Body of pancreas (tissue), 4 donors: ENCODE measurements at regions not wholly inside any gene's neighbourhood (a gene's known extent, or its start where the extent isn't known, plus 50 kb on each side); places are given as distances from the start of the nearest gene placed in this dataset.

ENCODE experiments used
- ATAC-seq: fragments of 150-250 bp; one replicate; pipeline ENCODE4 v1.9.1; 2016
- DNase-seq, 4 donors: peaks; one replicate each; pipeline ENCODE4 v3.0.0-alpha.2; 2019
- H3K27ac ChIP-seq, 4 donors: fragments of 200-600 bp; sonication (generic); 1 replicate in 3 of 4; 2 replicates in 1 of 4; pipeline versions ENCODE4 v1.5.1 to v1.6.1; 2016 to 2019; ENCODE audit warnings: mild to moderate bottlenecking in 1 of 4, mixed read lengths in 1 of 4, moderate library complexity in 1 of 4
- H3K27me3 ChIP-seq, 2 donors: fragments of 200-600 bp; sonication (generic); one replicate each; pipeline ENCODE4 v1.6.0; 2016; ENCODE audit warnings: mild to moderate bottlenecking in 1 of 2
- H3K36me3 ChIP-seq, 2 donors: fragments of 200-600 bp; sonication (generic); replicated peaks in 1 of 2; 2 replicates each; pipeline ENCODE4 v1.5.1; 2016; ENCODE audit warnings: low read depth in 2 of 2; ENCODE audit not compliant: insufficient read depth in 1 of 2
- H3K4me1 ChIP-seq: fragments of 200-600 bp; sonication (generic); one replicate; pipeline ENCODE4 v1.6.0; 2016
- H3K4me3 ChIP-seq, 2 donors: fragments of 200-600 bp; sonication (generic); 1 replicate in 1 of 2; 2 replicates in 1 of 2; pipeline ENCODE4 v1.5.1; 2016 to 2019
- H3K9me3 ChIP-seq, 3 donors: fragments of 200-600 bp; sonication (generic); 1 replicate in 2 of 3; 2 replicates in 1 of 3; pipeline ENCODE4 v1.5.1; 2016
- POLR2A ChIP-seq, 3 donors: fragments of 450-650 bp; IDR thresholded peaks; one replicate each; pipeline ENCODE4 v1.6.1; 2016; ENCODE audit warnings: antibody characterized with exemption in 3 of 3, mild to moderate bottlenecking in 2 of 3
- WGBS, 2 donors: methylation state at CpG; one replicate each; pipeline ENCODE4 v1.1.5; 2017; 5-methylcytosine and 5-hydroxymethylcytosine counted together
- intact Hi-C: fragments of 100-400 bp; cut with DNase I; formaldehyde crosslinking; loops from one replicate; pipeline ENCODE4 v1.15.1; 2023
- TF ChIP-seq, protein P1 (sequence below), 7 experiments: fragments of 450-650 bp in 4 of 7; fragments of 200-600 bp in 3 of 7; sonication (generic) in 3 of 7; IDR thresholded peaks; one replicate each; pipeline ENCODE4 v1.5.1; 2016 to 2019; ENCODE audit warnings: antibody characterized with exemption in 7 of 7

- H3K4me3 ChIP-seq, result no peak overlapping the region
- DNase-seq (no peak), ATAC-seq (no peak)
- WGBS, 2 donors, result 76 to 85% methylated on average over 4 of the region's 4 CpGs
- no peaks in the 10 kb centered on the region for H3K27me3 ChIP-seq
- H3K36me3 ChIP-seq, result no peaks in the 10 kb centered on the region
- no peak overlapping the region for H3K27ac ChIP-seq
- no peak for TF ChIP-seq POLR2A (IDR thresholded peaks at IDR 0.05)
- TF ChIP-seq, protein P1, sequence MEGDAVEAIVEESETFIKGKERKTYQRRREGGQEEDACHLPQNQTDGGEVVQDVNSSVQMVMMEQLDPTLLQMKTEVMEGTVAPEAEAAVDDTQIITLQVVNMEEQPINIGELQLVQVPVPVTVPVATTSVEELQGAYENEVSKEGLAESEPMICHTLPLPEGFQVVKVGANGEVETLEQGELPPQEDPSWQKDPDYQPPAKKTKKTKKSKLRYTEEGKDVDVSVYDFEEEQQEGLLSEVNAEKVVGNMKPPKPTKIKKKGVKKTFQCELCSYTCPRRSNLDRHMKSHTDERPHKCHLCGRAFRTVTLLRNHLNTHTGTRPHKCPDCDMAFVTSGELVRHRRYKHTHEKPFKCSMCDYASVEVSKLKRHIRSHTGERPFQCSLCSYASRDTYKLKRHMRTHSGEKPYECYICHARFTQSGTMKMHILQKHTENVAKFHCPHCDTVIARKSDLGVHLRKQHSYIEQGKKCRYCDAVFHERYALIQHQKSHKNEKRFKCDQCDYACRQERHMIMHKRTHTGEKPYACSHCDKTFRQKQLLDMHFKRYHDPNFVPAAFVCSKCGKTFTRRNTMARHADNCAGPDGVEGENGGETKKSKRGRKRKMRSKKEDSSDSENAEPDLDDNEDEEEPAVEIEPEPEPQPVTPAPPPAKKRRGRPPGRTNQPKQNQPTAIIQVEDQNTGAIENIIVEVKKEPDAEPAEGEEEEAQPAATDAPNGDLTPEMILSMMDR (IDR thresholded peaks at IDR 0.05), result no peak
- intact Hi-C loops, result no loop called here
- H3K9me3 ChIP-seq, result no peaks in the 10 kb centered on the region
- no peaks in the 10 kb centered on the region for H3K4me1 ChIP-seq
Measured at GRCh38 chr12:67573566-67573965, 75.0 kb upstream of the DYRK2 start.

DNA sequence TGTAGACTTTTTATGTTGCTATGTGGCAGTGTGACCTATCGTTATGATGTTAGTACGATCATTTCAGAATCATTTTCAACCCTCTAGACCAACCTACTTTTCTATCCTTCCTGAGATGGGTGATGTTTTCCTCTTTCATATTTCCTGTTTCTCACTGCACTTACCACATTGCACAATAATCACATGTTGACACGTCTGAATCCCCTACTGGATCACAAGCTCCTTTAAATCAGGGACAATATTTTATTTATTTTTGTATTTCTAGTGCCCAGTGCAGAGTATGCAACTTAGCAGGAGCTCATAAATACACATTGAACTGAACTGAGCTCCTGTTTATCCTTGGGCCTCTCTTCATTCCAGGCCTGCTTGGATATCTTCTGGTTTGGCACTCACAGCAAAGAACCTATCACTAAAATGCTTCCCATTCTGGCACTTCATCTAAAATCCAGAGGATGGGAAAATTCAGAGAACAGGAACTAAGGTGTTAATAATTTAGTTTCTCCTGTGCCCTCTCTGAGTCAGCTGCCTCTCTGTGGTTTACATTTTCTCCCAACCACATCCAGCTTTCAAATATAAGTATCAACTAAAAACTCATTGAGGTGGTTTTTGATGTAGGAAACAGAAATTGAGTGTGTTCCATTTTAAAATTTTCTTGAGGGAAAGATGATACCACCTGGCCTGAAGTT lies 69.4 kb upstream of the DYRK2 start:
- H3K4me1 ChIP-seq, result no peaks in the 10 kb centered on the region
- H3K4me3 ChIP-seq, result no peak overlapping the region
- H3K9me3 ChIP-seq, result no peaks in the 10 kb centered on the region
- intact Hi-C loops, result no loop called here
- no peaks in the 10 kb centered on the region for H3K36me3 ChIP-seq
- H3K27me3 ChIP-seq, result no peaks in the 10 kb centered on the region
- DNase-seq (no peak), ATAC-seq (no peak)
- WGBS, 2 donors, result 79 to 92% methylated on average over 3 of the region's 3 CpGs
- no peak overlapping the region for H3K27ac ChIP-seq
- TF ChIP-seq, protein P1 (IDR thresholded peaks at IDR 0.05), result no peak

DNA sequence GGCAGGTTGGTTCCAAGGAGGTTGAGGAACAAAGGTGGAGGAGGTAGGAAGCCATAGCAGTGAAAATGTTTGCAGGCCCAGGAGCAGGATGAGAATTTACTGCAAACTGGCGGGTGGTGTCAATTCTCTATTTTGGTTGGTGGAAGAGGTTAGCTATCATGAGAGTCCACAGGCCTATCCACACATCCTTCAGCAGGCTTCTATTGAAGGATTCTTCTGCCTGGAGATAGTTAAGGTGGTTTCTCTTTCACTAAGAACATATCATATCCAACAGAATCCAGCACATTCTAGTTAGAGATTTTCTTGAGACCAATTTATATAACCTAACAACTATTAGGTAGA lies 68.9 kb upstream of the DYRK2 start:
- TF ChIP-seq POLR2A (IDR thresholded peaks at IDR 0.05), result no peak
- TF ChIP-seq, protein P1 (IDR thresholded peaks at IDR 0.05), result no peak
- no peaks in the 10 kb centered on the region for H3K4me1 ChIP-seq
- 89 to 96% methylated on average over 1 of the region's 1 CpG for WGBS, 2 donors
- no peaks in the 10 kb centered on the region for H3K27me3 ChIP-seq
- H3K4me3 ChIP-seq, result no peak overlapping the region
- intact Hi-C loops, result no loop called here
- H3K36me3 ChIP-seq, result no peaks in the 10 kb centered on the region
- DNase-seq (no peak), ATAC-seq (no peak)
- H3K9me3 ChIP-seq, result no peaks in the 10 kb centered on the region
- no peak overlapping the region for H3K27ac ChIP-seq

DNA sequence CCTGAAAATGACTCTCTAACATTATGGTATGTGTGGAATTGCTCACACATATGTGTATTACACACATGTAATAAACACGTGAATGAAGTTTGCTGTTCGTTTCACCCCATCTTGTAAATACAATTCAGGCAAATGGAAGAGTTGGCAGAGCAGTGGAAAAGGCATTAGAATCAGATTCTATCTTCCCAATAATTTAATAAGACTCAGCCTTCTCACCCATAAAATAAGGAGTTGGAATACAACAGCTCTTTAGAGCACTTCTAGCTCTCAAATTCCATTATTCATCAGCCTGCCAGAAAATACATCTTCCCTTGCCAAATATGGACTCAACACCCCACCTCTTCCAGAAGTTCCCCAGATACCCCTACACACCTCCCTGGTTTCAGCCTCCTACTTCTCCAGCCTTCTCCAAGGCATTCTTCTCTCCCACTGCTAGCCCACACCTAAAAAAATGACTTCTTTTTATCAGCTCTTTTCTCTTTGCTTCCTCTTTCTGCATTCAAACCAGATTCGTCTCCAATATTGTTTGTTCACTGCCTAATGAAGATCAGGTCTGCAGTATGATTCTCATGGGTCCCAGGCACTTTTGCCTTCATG lies 66.2 kb upstream of the DYRK2 start:
- Histone ChIP-seq H3K36me3 (no peaks in the 10 kb centered on the region), H3K4me1 (no peaks in the 10 kb centered on the region), H3K4me3 (no peak overlapping the region), H3K9me3 (no peaks in the 10 kb centered on the region), H3K27ac (no peak overlapping the region), H3K27me3 (no peaks in the 10 kb centered on the region)
- 58 to 71% methylated on average over 3 of the region's 3 CpGs for WGBS, 2 donors
- DNase-seq, result no peak
- TF ChIP-seq POLR2A (IDR thresholded peaks at IDR 0.05), result no peak
- TF ChIP-seq, protein P1 (IDR thresholded peaks at IDR 0.05), result no peak
- ATAC-seq, result no peak
- intact Hi-C loops, result no loop called here

GRCh38 chr12:67582844-67583243 lies 65.7 kb upstream of the DYRK2 start:
- Histone ChIP-seq H3K36me3 (no peaks in the 10 kb centered on the region), H3K27me3 (no peaks in the 10 kb centered on the region), H3K27ac (no peak overlapping the region), H3K4me3 (no peak overlapping the region), H3K9me3 (no peaks in the 10 kb centered on the region), H3K4me1 (no peaks in the 10 kb centered on the region)
- DNase-seq, result no peak
- WGBS, 2 donors, result 89 to 93% methylated on average over 2 of the region's 2 CpGs
- intact Hi-C loops, result no loop called here
- no peak for ATAC-seq
- TF ChIP-seq, protein P1 (IDR thresholded peaks at IDR 0.05), result no peak
- TF ChIP-seq POLR2A (IDR thresholded peaks at IDR 0.05), result no peak
